Left lung (tissue), 4 donors: ENCODE measurements at regions not wholly inside any gene's neighbourhood (a gene's known extent, or its start where the extent isn't known, plus 50 kb on each side); places are given as distances from the start of the nearest gene placed in this dataset.
A peak's percentile ranks its signal among the peaks of the same experiment; 100 is the strongest.
"Not testable (repeated sequence)": the region's sequence is repeated elsewhere in the genome, so short reads cannot be mapped to it uniquely, and the experiment has no call there.

Experiments
- ATAC-seq: fragments of 200-7000 bp; cut with Tn5 transposase; one replicate; pipeline ENCODE4 v1.9.1; 2020; ENCODE audit warnings: moderate library complexity
- DNase-seq, 4 donors: peaks; one replicate each; pipeline ENCODE4 v3.0.0-alpha.2; 2013 to 2020
- H3K27ac ChIP-seq, 2 donors: fragments of 200-600 bp; sonication (generic) in 1 of 2; one replicate each; pipeline versions ENCODE4 v1.5.0 to v1.8.0; 2020 to 2021
- H3K27me3 ChIP-seq, 2 donors: fragments of 200-600 bp; sonication (generic) in 1 of 2; one replicate each; pipeline versions ENCODE4 v1.5.0 to v1.8.0; 2020 to 2021
- H3K36me3 ChIP-seq, 2 donors: fragments of 200-600 bp; sonication (generic) in 1 of 2; one replicate each; pipeline versions ENCODE4 v1.5.0 to v1.8.0; 2020 to 2021
- H3K4me1 ChIP-seq, 2 donors: fragments of 200-600 bp; one replicate each; pipeline ENCODE4 v1.8.0; 2021
- H3K4me3 ChIP-seq, 2 donors: fragments of 200-600 bp; sonication (generic) in 1 of 2; one replicate each; pipeline versions ENCODE4 v1.5.0 to v1.8.0; 2020 to 2021; ENCODE audit warnings: mild to moderate bottlenecking in 1 of 2
- H3K9me3 ChIP-seq, 2 donors: fragments of 200-600 bp; sonication (generic) in 1 of 2; one replicate each; pipeline versions ENCODE4 v1.5.0 to v1.8.0; 2020 to 2021
- intact Hi-C, 2 donors: fragments of 100-400 bp; cut with DNase I; formaldehyde crosslinking; loops; one replicate each; pipeline versions ENCODE4 v1.11.2 to v1.14.2; 2022
- TF ChIP-seq, protein P1 (sequence below), 2 donors: fragments of 200-600 bp; sonication (generic) in 1 of 2; IDR thresholded peaks; one replicate each; pipeline versions ENCODE4 v1.5.0 to v1.8.0; 2021; ENCODE audit warnings: antibody characterized with exemption in 2 of 2
- donor health status: DM: no; HTN: yes; CAD: no.
- donor health status: DM: no; HTN: no; CAD: no.

DNA sequence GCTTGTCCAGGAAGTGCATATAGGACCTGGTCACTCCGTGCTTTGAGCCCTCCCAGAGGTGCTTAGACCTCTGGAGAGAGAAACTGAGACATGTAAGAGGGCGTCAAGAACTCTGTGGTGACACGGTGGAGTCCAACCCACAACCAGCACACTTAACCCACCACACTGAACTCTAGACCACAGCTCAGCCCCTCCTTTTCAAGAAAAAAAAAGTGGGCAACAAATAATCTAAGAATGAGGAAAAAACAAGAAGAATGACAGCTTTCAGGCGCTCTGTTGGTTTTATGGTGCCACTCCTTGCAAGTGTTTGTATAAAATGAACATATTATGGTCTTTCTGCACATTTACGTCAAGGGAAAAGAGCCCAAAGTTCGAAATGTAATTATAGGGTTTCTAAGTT is 50.2 kb upstream of the SNAPC3 start:
- TF ChIP-seq, protein P1, sequence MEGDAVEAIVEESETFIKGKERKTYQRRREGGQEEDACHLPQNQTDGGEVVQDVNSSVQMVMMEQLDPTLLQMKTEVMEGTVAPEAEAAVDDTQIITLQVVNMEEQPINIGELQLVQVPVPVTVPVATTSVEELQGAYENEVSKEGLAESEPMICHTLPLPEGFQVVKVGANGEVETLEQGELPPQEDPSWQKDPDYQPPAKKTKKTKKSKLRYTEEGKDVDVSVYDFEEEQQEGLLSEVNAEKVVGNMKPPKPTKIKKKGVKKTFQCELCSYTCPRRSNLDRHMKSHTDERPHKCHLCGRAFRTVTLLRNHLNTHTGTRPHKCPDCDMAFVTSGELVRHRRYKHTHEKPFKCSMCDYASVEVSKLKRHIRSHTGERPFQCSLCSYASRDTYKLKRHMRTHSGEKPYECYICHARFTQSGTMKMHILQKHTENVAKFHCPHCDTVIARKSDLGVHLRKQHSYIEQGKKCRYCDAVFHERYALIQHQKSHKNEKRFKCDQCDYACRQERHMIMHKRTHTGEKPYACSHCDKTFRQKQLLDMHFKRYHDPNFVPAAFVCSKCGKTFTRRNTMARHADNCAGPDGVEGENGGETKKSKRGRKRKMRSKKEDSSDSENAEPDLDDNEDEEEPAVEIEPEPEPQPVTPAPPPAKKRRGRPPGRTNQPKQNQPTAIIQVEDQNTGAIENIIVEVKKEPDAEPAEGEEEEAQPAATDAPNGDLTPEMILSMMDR (IDR thresholded peaks at IDR 0.05) = no peak
- H3K36me3 ChIP-seq = no peaks in the 10 kb centered on the region
- H3K4me3 ChIP-seq = no peak overlapping the region
- no peaks in the 10 kb centered on the region for H3K4me1 ChIP-seq
- intact Hi-C loops = no loop called here
- ATAC-seq (no peak), DNase-seq (peak in 1 of 4 donors; percentile 3)
- H3K27me3 ChIP-seq = no peaks in the 10 kb centered on the region
- no peaks in the 10 kb centered on the region for H3K9me3 ChIP-seq
- H3K27ac ChIP-seq = peak overlapping the region in 1 of 2 donors; percentile 47

DNA sequence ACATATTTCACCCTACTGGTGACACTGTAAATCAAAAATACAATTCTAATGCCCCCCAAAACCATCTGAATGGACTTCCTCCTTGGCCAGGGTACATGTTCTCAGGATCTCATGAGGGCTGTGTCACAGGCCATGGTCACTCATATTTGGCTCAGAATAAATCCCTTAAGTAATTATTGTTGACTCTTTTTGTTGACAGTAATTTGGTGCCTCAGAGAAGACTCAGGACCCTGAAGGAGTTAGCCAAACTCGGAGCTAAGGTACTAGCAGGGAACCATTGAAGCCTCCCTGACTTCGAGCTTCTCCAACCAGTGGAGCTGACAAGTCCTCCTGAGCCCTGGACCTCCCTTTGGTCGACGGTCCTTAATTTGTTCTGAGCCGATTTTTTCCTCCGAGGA is 51.2 kb upstream of the SNAPC3 start:
- Histone ChIP-seq H3K4me3 (no peak overlapping the region), H3K9me3 (no peaks in the 10 kb centered on the region), H3K27ac (no peak overlapping the region), H3K4me1 (no peaks in the 10 kb centered on the region), H3K36me3 (no peaks in the 10 kb centered on the region), H3K27me3 (no peaks in the 10 kb centered on the region)
- DNase-seq = peak in 1 of 4 donors; percentile 3
- no peak for ATAC-seq
- intact Hi-C loops = no loop called here
- TF ChIP-seq, protein P1 (IDR thresholded peaks at IDR 0.05) = no peak

DNA sequence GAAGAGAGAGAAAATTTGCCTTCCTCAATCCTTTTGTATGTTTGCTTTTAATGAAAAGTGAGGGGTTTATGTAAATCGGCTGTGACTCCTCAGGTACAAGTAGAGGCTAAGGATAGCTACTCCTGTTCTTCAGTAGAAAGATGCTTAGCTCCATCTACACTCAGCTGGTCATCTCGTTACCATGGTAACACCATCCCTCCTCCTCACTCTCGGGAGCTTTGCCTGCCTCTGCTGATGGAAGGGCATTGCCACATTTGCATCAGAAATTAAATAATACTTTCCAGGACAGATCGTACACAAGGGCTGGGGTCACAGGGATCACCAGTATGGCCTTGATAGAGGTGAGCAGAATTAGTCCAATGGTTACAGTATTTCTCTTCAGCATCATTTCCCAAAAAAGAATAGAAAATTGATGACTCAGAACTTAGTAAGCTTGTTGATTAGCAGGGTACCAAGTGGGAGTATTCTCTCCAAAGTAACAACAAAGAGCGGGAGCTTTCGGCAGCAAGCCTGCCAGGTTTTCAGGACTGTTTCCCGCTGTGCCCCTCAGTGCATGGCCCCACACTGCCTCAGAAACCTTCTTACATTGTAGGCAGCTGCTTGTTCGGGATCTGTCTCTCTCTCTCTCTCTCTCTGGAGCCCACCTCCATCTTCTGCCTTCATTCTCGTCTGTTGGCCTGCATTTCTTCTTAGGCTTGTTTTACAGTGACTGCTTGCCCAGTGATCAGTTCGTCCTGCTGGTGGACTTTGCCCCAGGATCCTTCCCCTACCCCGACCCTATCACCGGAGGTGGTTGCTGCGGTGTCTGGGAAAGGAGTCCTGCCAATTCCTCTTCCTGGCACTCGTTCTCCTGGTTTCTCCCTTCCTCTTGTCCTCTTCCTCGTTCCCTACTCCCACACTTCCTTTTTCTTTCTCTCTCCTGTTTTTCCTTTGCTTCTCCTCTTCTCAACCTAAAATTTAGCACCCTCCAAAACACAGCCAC is 51.9 kb upstream of the SNAPC3 start:
- ATAC-seq (no peak), DNase-seq (peak in 1 of 4 donors; percentile 35)
- no peaks in the 10 kb centered on the region for H3K4me1 ChIP-seq
- H3K9me3 ChIP-seq = no peaks in the 10 kb centered on the region
- H3K36me3 ChIP-seq = no peaks in the 10 kb centered on the region
- H3K27ac ChIP-seq = no peak overlapping the region
- TF ChIP-seq, protein P1 (IDR thresholded peaks at IDR 0.05) = no peak
- H3K4me3 ChIP-seq = no peak overlapping the region
- intact Hi-C loops = no loop called here
- H3K27me3 ChIP-seq = no peaks in the 10 kb centered on the region

DNA sequence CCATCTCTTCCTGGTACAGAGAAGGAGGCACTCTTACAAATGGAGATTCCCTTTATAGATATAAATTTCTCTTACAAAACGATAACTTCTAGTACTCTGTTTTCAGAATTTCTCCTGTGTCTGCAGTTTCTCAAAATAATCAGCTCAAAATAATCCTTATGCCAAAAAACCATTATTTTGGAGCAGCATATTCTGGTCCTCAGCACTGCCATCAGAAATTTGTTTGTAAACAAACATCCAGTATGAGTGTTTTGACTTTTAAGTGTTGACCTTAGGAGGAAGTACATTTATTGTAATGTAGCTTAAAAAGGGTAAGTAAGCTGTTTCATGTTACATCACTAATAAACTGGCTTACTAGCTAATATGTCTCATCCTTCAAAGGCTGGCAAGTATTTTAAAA is 52.8 kb upstream of the SNAPC3 start:
- intact Hi-C loops = no loop called here
- TF ChIP-seq, protein P1 (IDR thresholded peaks at IDR 0.05) = no peak
- H3K36me3 ChIP-seq = no peaks in the 10 kb centered on the region
- DNase-seq (peak in 1 of 4 donors; percentile 49), ATAC-seq (no peak)
- no peaks in the 10 kb centered on the region for H3K9me3 ChIP-seq
- H3K27ac ChIP-seq = no peak overlapping the region
- H3K4me1 ChIP-seq = no peaks in the 10 kb centered on the region
- no peak overlapping the region for H3K4me3 ChIP-seq
- no peaks in the 10 kb centered on the region for H3K27me3 ChIP-seq

DNA sequence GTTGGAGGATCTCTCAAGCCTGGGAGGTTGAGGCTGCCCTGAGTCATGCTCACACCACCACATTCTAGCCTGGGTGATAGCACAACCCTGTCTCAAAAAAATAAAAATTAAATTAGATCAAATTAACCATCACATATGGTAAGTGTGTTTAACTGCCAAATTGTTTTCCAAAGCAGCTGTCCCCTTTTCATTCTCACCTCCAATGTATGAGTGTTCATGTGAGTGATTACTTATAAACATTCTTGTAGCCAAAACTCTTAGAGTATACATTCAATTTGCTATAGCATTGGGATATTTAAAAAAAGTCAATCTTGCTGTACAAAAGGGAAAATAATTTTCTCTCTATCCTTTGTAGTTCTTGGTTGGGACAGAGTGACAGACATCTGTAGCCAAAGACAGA is 53.4 kb upstream of the SNAPC3 start:
- Histone ChIP-seq H3K9me3 (no peaks in the 10 kb centered on the region), H3K4me1 (no peaks in the 10 kb centered on the region), H3K36me3 (no peaks in the 10 kb centered on the region), H3K27ac (no peak overlapping the region), H3K4me3 (no peak overlapping the region), H3K27me3 (no peaks in the 10 kb centered on the region)
- DNase-seq = peak in 2 of 4 donors; percentile 73 to 81
- no peak for ATAC-seq
- intact Hi-C loops = no loop called here
- TF ChIP-seq, protein P1 (IDR thresholded peaks at IDR 0.05) = no peak

DNA sequence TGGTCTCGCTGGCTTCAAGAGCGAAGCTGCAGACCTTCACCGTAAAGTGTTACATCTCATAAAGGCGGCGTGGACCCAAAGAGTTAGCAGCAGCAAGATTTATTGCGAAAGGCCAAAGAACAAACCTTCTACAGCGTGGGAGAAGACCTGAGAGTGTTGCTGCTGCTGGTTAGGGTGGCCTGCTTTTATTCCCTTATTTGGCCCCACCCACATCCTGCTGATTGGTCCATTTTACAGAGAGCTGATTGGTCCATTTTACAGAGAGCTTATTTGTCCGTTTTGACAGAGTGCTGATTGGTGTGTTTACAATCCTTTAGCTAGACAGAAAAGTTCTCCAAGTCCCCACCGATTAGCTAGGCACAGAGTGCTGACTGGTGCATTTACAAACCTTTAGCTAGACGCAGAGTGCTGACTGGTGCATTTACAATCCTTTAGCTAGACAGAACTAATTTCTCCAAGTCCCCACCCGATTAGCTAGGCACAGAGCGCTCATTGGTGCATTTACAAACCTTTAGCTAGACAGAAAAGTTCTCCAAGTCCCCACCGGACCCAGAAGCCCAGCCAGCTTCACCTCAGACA is 57.6 kb upstream of the SNAPC3 start:
- intact Hi-C loops, DNase-seq, H3K27ac ChIP-seq, ATAC-seq, H3K27me3 ChIP-seq, H3K4me1 ChIP-seq, H3K9me3 ChIP-seq, H3K36me3 ChIP-seq, H3K4me3 ChIP-seq: not testable (repeated sequence)
